Fibroblast of lung (primary cell): ENCODE measurements at regions not wholly inside any gene's neighbourhood (a gene's known extent, or its start where the extent isn't known, plus 50 kb on each side); places are given as distances from the start of the nearest gene placed in this dataset.

Experiments
- DNase-seq, 2 donors: peaks; one replicate each; pipeline versions ENCODE4 v3.0.0 to v3.0.0-alpha.2; 2010; ENCODE audit warnings: low read depth in 2 of 2
- H2AFZ ChIP-seq: 2 replicates; pipeline ENCODE4 v1.5.1; 2012; ENCODE audit warnings: low read length, control low read depth, inconsistent platforms
- H3K27ac ChIP-seq: 2 replicates; pipeline ENCODE4 v1.5.1; 2011; ENCODE audit warnings: low read length, control low read depth; ENCODE audit not compliant: insufficient read depth
- H3K27me3 ChIP-seq: 2 replicates; pipeline ENCODE4 v1.5.1; 2011; ENCODE audit warnings: mild to moderate bottlenecking, low read length; ENCODE audit not compliant: control insufficient read depth, insufficient read depth
- H3K36me3 ChIP-seq: 2 replicates; pipeline ENCODE4 v1.5.1; 2011; ENCODE audit warnings: low read length; ENCODE audit not compliant: control insufficient read depth, insufficient read depth
- H3K4me1 ChIP-seq: 2 replicates; pipeline ENCODE4 v1.5.1; 2011; ENCODE audit warnings: low read length; ENCODE audit not compliant: control insufficient read depth, insufficient read depth; ENCODE audit errors: extremely low read depth
- H3K4me2 ChIP-seq: 2 replicates; pipeline ENCODE4 v1.5.1; 2011; ENCODE audit warnings: low read length, control low read depth; ENCODE audit not compliant: insufficient read depth; ENCODE audit errors: extremely low read depth
- H3K4me3 ChIP-seq, 4 experiments: fragments of 200-600 bp in 1 of 4; sonication (generic) in 1 of 4; replicated peaks in 1 of 4; 2 replicates each; pipeline ENCODE4 v1.5.1; 2011 to 2016; ENCODE audit warnings: low read length in 4 of 4, low read depth in 3 of 4, mild to moderate bottlenecking in 3 of 4, control low read depth in 2 of 4, inconsistent platforms in 1 of 4, mixed read lengths in 1 of 4; ENCODE audit not compliant: insufficient read depth in 1 of 4; ENCODE audit errors: control extremely low read depth in 1 of 4
- H3K79me2 ChIP-seq: 2 replicates; pipeline ENCODE4 v1.5.1; 2012; ENCODE audit warnings: mild to moderate bottlenecking, low read length, inconsistent platforms; ENCODE audit not compliant: control insufficient read depth, insufficient read depth
- H3K9ac ChIP-seq: 2 replicates; pipeline ENCODE4 v1.5.1; 2011; ENCODE audit warnings: mild to moderate bottlenecking, low read length, control low read depth; ENCODE audit not compliant: insufficient read depth
- H3K9me3 ChIP-seq: 2 replicates; pipeline ENCODE4 v1.5.1; 2012; ENCODE audit warnings: low read depth, low read length; ENCODE audit not compliant: control insufficient read depth, insufficient read depth
- H4K20me1 ChIP-seq: 2 replicates; pipeline ENCODE4 v1.5.1; 2011; ENCODE audit warnings: low read length; ENCODE audit not compliant: control insufficient read depth, insufficient read depth; ENCODE audit errors: extremely low read depth
- CTCF ChIP-seq, 2 donors: IDR thresholded peaks in 1 of 2; conservative IDR thresholded peaks in 1 of 2; 1 replicate in 1 of 2; 2 replicates in 1 of 2; pipeline ENCODE4 v1.5.1; 2011 to 2012; ENCODE audit warnings: low read length in 2 of 2, control low read depth in 1 of 2, inconsistent platforms in 1 of 2, low read depth in 1 of 2, mild to moderate bottlenecking in 1 of 2
- EZH2 ChIP-seq: IDR thresholded peaks from 2 replicates; pipeline ENCODE4 v1.5.1; 2012; ENCODE audit warnings: low read length, control low read depth, mild to moderate bottlenecking; ENCODE audit errors: missing control alignments

- Histone ChIP-seq H3K27me3 (no peaks in the 10 kb centered on the region), H3K9ac (no peak overlapping the region)
- no peak for DNase-seq
Measured at GRCh38 chr12:113642216-113642615, 170.5 kb upstream of the LHX5 start.

GRCh38 chr12:113641426-113642030, 169.9 kb upstream of the LHX5 start:
- Histone ChIP-seq H3K9me3 (no peaks in the 10 kb centered on the region), H3K4me2 (no peak overlapping the region), H2AFZ (no peak overlapping the region), H3K4me1 (no peaks in the 10 kb centered on the region), H3K4me3 (no peak overlapping the region), H4K20me1 (no peaks in the 10 kb centered on the region), H3K27me3 (no peaks in the 10 kb centered on the region), H3K9ac (no peak overlapping the region), H3K79me2 (no peaks in the 10 kb centered on the region), H3K27ac (no peak overlapping the region), H3K36me3 (no peaks in the 10 kb centered on the region)
- DNase-seq = no peak
- TF ChIP-seq EZH2 (no peak), CTCF (conservative IDR thresholded peaks at IDR 0.05 in 1 of 2, IDR thresholded peaks at IDR 0.05 in 1 of 2; ENCODE audit: low read depth in 1 of 2, low read length in 2 of 2) (no peak)

More at GRCh38 chr12:113642216-113642615, 170.5 kb upstream of the LHX5 start:
- no peaks in the 10 kb centered on the region for H3K4me1 ChIP-seq
- no peaks in the 10 kb centered on the region for H3K79me2 ChIP-seq
- no peak overlapping the region for H3K27ac ChIP-seq
- no peaks in the 10 kb centered on the region for H3K36me3 ChIP-seq
- no peak overlapping the region for H3K4me2 ChIP-seq
- H2AFZ ChIP-seq = no peak overlapping the region
- no peaks in the 10 kb centered on the region for H4K20me1 ChIP-seq
- TF ChIP-seq CTCF (conservative IDR thresholded peaks at IDR 0.05 in 1 of 2, IDR thresholded peaks at IDR 0.05 in 1 of 2; ENCODE audit: low read depth in 1 of 2, low read length in 2 of 2) (no peak), EZH2 (no peak)
- no peaks in the 10 kb centered on the region for H3K9me3 ChIP-seq
- no peak overlapping the region for H3K4me3 ChIP-seq

GRCh38 chr12:113640837-113641236, 169.2 kb upstream of the LHX5 start:
- no peak overlapping the region for H3K27ac ChIP-seq
- no peaks in the 10 kb centered on the region for H3K9me3 ChIP-seq
- H3K4me1 ChIP-seq = no peaks in the 10 kb centered on the region
- H3K4me3 ChIP-seq = no peak overlapping the region
- no peak overlapping the region for H3K4me2 ChIP-seq
- H3K36me3 ChIP-seq = no peaks in the 10 kb centered on the region
- no peaks in the 10 kb centered on the region for H4K20me1 ChIP-seq
- no peak overlapping the region for H3K9ac ChIP-seq
- no peaks in the 10 kb centered on the region for H3K79me2 ChIP-seq
- no peak for DNase-seq
- TF ChIP-seq CTCF (conservative IDR thresholded peaks at IDR 0.05 in 1 of 2, IDR thresholded peaks at IDR 0.05 in 1 of 2; ENCODE audit: low read depth in 1 of 2, low read length in 2 of 2) (no peak), EZH2 (no peak)
- no peaks in the 10 kb centered on the region for H3K27me3 ChIP-seq
- no peak overlapping the region for H2AFZ ChIP-seq
